HG03066 (cell line): ENCODE measurements at regions not wholly inside any gene's neighbourhood (a gene's known extent, or its start where the extent isn't known, plus 50 kb on each side); places are given as distances from the start of the nearest gene placed in this dataset.
"Not testable (repeated sequence)": the region's sequence is repeated elsewhere in the genome, so short reads cannot be mapped to it uniquely, and the experiment has no call there.

Source experiments
- ATAC-seq: cut with Tn5 transposase; IDR thresholded peaks from one replicate; pipeline ENCODE4 v1.9.1; 2021; ENCODE audit warnings: low read depth; ENCODE audit not compliant: unreplicated experiment

- ATAC-seq = no peak
Observed at GRCh38 chr6:168923171-168923570, 330.5 kb downstream of the THBS2 start.

DNA sequence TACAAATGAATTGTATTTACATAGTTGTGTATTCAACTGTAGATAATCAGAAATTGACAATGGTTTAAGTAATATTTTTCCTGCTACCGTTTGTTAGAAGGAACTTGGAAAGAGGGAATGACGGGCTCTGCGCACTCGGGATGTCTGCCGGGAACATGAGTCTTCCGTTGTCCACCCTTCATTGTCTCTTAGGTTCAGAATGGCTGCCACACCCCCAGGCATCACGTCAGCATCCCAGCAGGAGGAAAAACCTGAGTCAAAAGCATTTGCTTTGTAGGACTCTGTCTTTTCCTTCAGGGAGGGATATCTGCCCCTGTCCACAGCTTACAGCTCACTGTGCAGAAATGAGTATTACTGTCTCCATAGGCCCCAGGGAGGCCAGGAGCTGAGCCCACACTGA lies 331.2 kb downstream of the THBS2 start:
- ATAC-seq = no peak

DNA sequence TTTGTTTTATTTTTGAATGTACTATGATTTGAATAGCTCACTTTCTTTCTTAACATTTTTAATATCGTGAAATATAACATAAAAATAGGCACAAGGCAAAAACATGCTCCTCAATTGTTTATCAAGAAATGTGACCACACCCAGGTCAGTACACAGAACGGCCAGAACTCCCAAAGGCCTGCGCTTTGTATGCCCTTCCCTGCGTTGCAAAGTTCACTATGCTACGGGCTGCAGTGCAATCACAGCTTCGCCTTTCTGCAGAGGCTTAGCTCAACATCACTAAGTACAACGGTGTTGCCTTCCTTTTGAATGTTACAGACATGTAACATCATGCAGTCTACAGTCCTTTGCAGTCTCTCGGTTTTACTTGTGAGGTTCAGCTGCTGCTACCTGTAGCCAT lies 333.4 kb downstream of the THBS2 start:
- no peak for ATAC-seq

GRCh38 chr6:168919470-168920179 lies 334.0 kb downstream of the THBS2 start:
- no peak for ATAC-seq

GRCh38 chr6:168916576-168917211 lies 337.0 kb downstream of the THBS2 start:
- ATAC-seq = no peak

DNA sequence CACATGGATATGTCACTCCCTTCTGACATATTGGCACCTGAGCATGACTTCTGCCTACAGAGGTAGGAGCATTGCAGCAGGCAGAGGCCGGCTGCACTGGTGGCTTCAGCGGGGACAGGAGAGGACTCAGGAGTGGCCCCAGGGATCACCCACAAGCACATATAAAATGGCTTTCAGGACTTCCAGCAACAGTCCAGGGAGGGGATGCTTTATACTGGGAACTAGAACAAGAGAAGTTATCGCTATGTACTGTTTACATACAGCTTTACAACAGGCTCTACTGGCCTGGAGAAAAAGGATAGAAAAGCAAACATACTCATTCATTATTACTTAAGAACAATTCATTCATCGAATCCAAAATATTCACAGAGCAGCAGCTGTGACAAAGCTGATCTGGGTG lies 337.8 kb downstream of the THBS2 start:
- no peak for ATAC-seq

DNA sequence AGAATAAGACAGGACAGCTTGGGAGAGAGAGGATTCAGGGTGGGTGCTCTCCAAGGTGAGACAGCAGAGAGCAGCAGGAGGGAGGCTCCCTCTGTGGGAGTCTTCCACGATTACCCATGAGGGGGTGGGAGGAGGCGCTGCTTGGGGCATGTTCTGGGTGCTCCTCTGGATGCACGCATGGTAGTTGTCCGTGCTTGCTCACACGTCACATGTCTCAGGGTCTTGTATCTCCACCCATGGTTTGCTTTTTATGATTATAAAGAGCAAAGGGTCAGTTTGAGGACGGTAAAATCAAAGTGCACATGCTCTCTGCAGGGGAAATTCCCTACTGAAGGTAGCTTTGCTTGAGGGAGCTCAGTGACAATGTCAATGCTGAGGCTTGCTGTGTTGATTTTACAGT lies 338.4 kb downstream of the THBS2 start:
- ATAC-seq = no peak

DNA sequence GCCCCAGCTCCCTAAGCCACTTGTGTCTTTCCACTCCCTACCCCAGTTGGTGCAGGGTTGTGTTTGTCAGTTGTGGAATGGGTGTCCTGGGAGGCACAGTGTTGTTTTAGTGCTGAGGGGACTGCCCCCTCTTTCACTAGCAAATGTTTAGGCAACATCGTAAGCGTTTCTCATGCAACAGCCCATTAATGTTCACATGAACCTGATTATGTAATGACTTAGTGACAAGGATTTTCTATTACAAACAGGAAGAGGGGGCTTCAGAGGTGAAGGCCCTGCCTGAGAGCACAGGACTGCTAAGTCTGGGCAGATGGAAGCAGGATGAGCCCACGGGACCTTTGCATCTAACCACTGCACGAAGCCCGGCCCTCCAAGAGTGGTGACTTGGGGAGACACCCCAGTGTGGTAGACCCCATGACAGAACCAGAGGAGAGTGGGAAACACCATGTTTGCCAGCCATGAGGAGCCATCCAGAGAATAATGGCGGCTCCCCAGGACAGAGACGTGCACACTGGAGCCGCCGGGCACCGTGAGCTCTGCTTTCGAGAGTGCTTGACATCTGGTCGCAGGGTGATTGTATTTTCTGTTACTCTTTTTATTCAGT lies 339.7 kb downstream of the THBS2 start:
- no peak for ATAC-seq

DNA sequence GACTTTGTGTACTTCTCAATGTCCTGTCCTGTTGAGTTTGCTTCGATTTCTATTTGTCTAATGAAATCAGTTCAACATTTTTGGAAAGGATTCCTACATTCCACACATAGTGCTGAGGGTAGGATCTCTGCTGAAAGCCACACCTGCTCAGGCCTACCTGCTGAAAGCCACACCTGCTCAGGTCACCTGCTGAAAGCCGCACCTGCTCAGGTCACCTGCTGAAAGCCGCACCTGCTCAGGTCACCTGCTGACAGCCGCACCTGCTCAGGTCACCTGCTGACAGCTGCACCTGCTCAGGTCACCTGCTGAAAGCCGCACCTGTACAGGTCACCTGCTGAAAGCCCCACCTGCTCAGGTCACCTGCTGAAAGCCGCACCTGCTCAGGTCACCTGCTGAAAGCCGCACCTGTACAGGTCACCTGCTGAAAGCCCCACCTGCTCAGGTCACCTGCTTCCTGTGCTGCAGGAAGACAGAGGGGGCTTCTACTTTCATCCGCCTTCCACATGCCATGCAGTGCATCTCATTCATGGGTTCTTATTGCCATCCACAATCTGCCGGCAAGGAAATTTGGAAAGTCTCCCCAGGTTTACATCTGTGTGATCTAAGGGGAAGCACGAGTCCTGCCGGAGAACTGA lies 340.3 kb downstream of the THBS2 start:
- not testable (repeated sequence) for ATAC-seq

DNA sequence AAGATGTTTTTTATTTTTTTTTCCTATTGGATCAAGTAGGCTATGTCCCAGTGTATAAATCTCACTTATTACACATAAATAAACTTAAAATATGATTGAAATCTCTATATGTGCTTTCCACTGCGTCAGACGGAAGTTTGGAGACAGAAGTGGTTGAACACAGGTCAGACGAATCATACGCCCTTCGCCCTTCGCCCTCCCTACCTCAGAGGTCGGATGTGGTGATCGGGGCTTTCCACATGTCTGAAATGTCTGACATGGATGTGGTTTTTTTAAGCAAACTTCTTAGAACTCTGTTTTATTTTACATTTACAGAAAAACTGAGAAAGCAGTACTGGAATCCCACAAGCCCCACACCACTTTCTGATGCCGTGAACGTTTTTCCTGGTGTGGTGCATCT lies 344.4 kb downstream of the THBS2 start:
- no peak for ATAC-seq

DNA sequence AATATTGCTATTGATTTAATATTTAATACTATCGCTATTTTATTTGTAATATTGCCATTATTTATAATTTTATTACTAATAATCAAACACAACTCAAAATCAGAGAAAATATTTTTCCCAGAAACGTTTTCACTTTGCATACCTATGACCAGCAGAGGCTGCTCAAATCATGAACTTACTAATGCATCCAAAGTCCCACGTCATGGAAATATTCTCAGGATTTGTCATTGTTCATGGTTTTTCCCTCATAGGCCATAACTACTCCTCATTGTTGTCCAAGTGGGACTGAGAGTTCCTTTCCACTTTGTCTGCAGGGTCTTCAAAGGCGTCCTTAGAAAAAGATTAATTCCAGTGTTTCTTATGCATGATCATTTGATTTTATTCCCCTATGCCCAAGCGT lies 344.8 kb downstream of the THBS2 start:
- no peak for ATAC-seq

DNA sequence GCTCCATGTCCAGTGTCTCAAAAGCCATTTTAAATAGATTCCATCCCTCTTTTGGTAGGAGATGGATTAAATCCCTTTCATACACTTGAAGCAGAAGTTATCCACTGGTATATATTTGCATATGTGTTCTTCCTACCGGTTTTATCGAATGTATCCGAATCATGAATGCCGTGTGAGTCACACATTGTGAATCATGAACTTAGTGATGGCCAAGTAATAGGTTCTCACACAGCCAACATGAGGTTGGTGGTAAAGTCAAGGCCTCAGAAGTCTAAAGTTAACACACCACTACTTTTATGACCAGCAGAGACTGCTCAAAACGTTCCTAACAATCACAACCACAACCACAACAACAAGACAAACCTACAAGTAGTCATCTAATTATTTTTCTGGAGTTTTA lies 345.5 kb downstream of the THBS2 start:
- ATAC-seq = no peak

DNA sequence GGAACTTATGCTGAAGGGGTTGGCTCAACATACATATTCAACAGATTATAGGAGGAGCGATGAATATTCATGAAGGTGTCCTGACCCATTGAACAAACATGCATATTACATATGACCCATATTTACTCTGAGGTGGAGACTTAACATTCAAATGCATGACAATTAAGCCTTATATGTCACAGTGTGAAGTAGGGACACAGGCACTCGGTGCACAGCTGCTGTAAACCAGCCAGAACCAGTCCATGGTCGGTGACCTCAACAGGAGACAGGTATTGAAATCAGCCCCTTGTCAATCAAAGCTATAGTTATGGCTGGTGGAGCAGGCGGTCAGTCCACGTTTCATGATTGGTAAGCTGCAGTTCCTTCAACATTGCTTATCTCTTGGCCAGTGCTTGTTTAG lies 347.3 kb downstream of the THBS2 start:
- ATAC-seq = no peak

- no peak for ATAC-seq
Observed at GRCh38 chr6:168905451-168906090, 348.1 kb downstream of the THBS2 start.

DNA sequence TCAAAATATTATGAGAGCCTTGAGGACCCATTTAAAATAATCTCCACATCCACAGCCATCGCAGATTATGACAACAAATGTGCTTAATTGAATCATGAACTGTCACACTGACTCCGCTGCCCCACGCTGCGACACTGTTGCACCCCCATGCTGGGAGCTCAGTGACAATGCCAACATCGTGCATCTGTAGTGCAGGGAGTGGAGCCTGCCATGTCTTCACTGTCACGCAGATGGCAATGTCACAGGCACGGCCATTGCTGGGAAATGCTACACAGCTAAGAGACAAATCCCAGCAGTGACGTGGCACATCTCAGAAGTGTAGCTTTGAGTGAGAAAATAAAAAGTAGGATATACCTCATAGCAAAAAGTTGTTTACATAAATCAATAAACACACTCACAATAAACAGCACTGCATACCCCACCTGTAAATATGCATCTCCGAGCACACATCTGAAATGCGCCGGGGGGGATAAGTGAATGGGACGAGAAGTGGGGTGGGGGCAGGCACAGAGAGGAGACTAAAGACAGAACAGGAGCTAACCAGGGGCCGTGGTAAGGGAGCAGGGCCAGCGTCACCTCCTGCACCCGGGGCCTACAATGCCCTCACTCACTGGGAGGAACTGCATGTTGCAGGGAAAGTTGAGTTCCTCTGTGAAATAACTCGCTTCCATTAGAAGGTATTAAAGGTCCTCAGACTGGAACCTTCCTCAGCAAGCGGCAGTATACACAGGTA lies 349.9 kb downstream of the THBS2 start:
- no peak for ATAC-seq

DNA sequence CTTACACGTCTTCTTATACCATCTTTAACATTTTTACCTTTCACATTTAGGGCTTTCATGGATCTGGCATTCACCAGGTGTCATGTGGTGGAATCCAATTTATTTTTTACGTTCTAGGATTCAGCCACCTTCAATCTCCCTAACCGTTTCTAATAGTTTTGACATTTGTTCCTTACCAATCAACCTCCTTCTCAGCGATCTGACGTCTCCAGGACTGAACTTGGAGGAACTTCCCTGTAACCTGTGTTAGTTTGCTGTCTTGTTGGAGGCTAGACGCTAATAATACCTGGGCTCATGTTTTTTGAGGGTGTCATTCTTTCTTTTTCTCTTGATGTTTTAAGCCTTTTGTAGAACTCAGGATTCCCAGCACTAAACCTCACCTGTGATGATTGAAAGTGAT lies 351.6 kb downstream of the THBS2 start:
- ATAC-seq = no peak

DNA sequence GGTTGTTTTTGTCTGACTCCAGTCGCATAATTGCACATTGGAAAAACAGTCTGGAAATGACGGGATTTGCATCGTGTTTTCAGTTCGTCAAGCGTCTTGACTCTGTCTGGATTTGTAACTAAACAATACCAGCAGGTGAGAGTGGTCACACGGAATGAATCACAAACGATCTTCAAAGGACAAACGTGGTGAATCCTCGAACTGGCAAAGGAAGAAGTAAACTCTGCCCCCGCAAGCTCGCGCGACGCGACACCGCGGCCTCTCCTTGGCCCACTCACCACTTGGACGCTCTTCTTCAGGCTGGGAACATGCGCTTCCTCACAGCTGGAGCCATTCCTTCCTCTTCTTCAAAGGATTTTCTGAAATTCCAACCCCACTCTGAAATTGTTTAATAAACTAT lies 352.6 kb downstream of the THBS2 start:
- ATAC-seq = no peak

GRCh38 chr6:168896321-168896720 lies 357.3 kb downstream of the THBS2 start:
- no peak for ATAC-seq

DNA sequence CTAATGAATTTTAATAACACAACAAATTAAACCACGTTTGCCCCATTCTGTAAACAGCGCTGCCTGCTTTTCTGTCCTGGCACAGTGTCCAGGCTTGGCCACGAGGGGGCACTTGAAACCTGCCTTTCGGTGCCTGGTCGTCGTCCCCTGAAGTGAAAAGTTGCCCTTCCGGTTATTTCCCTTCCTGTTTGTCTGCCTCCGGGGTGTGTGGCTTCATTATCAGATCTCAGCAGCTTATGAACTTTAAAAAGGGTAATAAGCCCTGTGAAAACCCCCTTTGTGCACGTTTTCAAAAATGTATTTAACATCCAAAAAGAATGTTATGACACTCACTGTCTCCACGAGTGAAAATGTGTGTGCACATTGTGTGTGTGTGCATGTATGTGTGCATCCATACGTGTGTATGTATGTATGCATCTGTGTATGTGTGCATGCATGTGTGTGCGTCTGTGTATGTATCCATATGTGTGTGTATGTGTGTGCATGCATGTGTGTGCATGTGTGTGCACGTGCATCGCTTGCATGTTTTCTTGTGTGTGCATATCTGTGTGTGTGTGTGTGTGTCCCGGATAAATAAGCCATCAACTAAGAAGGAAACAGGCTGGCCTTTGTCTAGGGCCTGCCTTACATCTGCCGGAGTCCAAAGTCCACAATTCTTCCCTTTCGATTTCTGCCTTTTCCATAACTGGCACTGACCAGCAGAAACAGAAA lies 358.4 kb downstream of the THBS2 start:
- peak; percentile 92 for ATAC-seq

DNA sequence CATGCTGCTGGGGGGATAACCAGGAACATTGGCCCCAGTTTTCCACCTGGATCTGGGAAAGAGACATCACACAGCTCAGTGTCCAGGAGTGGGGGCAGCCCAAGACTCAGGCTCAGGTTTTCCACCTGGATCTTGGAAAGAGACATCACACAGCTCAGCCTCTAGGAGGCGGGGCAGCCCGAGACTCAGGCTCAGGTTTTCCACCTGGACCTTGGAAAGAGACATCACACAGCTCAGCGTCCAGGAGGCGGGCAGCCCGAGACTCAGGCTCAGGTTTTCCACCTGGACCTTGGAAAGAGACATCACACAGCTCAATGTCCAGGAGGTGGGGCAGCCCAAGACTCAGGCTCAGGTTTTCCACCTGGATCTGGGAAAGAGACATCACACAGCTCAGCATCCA lies 361.6 kb downstream of the THBS2 start:
- ATAC-seq = no peak
